ENCODE measurements at regions not wholly inside any gene's neighbourhood (a gene's known extent, or its start where the extent isn't known, plus 50 kb on each side); places are given as distances from the start of the nearest gene placed in this dataset.

DNA sequence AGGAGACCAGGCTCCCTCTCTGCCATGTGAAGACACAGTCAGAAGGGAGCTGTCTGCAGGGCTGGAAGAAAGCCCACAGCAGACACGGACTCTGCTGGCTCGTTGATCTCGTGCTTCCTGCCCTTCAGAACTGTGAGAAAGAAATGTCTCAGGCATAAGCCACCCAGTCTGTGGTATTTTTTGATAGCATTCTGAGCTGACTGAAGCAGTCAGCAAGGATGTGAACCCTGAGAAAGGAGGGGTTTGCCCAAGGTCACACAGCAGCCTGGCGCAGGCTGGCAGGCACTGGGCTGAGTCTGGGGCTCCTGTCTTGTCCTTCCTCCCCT lies 255.1 kb upstream of the B3GAT1 start:
- TF ChIP-seq, protein P1, sequence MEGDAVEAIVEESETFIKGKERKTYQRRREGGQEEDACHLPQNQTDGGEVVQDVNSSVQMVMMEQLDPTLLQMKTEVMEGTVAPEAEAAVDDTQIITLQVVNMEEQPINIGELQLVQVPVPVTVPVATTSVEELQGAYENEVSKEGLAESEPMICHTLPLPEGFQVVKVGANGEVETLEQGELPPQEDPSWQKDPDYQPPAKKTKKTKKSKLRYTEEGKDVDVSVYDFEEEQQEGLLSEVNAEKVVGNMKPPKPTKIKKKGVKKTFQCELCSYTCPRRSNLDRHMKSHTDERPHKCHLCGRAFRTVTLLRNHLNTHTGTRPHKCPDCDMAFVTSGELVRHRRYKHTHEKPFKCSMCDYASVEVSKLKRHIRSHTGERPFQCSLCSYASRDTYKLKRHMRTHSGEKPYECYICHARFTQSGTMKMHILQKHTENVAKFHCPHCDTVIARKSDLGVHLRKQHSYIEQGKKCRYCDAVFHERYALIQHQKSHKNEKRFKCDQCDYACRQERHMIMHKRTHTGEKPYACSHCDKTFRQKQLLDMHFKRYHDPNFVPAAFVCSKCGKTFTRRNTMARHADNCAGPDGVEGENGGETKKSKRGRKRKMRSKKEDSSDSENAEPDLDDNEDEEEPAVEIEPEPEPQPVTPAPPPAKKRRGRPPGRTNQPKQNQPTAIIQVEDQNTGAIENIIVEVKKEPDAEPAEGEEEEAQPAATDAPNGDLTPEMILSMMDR (IDR thresholded peaks at IDR 0.05), result no peak
- TF ChIP-seq POLR2A (IDR thresholded peaks at IDR 0.05), result no peak

Measured in uterus (tissue), 2 donors.